Trophoblast cell (in vitro differentiated cells and primary cell): ENCODE measurements at regions not wholly inside any gene's neighbourhood (a gene's known extent, or its start where the extent isn't known, plus 50 kb on each side); places are given as distances from the start of the nearest gene placed in this dataset.
A peak's percentile ranks its signal among the peaks of the same experiment; 100 is the strongest.

Experiments
- DNase-seq, 2 donors: peaks; one replicate each; pipeline ENCODE4 v3.0.0-alpha.2; 2016
- H2AFZ ChIP-seq: 2 replicates; pipeline ENCODE4 v1.6.1; 2013; ENCODE audit warnings: low read length, moderate library complexity, mild to moderate bottlenecking; ENCODE audit not compliant: insufficient read depth, poor library complexity
- H2AK5ac ChIP-seq: 2 replicates; pipeline ENCODE4 v1.6.1; 2013; ENCODE audit warnings: mild to moderate bottlenecking, low read length
- H2BK120ac ChIP-seq: 2 replicates; pipeline ENCODE4 v1.6.1; 2013; ENCODE audit warnings: low read length, mild to moderate bottlenecking, moderate library complexity; ENCODE audit not compliant: insufficient read depth, poor library complexity
- H2BK12ac ChIP-seq: 2 replicates; pipeline ENCODE4 v1.6.1; 2013; ENCODE audit warnings: mild to moderate bottlenecking, low read length, moderate library complexity
- H2BK5ac ChIP-seq: 2 replicates; pipeline ENCODE4 v1.6.1; 2013; ENCODE audit warnings: low read length, low read depth, moderate library complexity, mild to moderate bottlenecking; ENCODE audit not compliant: poor library complexity
- H3K14ac ChIP-seq: 2 replicates; pipeline ENCODE4 v1.6.1; 2013; ENCODE audit warnings: mild to moderate bottlenecking, low read length
- H3K18ac ChIP-seq: 2 replicates; pipeline ENCODE4 v1.6.1; 2013; ENCODE audit warnings: mild to moderate bottlenecking, low read length
- H3K23ac ChIP-seq: 2 replicates; pipeline ENCODE4 v1.6.1; 2013; ENCODE audit warnings: low read length
- H3K27ac ChIP-seq: 2 replicates; pipeline ENCODE4 v1.5.1; 2013; ENCODE audit warnings: low read depth, mild to moderate bottlenecking, inconsistent platforms, low read length, moderate library complexity
- H3K27me3 ChIP-seq: 2 replicates; pipeline ENCODE4 v1.6.1; 2013; ENCODE audit warnings: inconsistent platforms, mild to moderate bottlenecking, low read length, moderate library complexity; ENCODE audit not compliant: insufficient read depth
- H3K36me3 ChIP-seq, 2 experiments: 1 replicate in 1 of 2; 2 replicates in 1 of 2; pipeline ENCODE4 v1.6.1; 2013; ENCODE audit warnings: low read length in 2 of 2, mild to moderate bottlenecking in 2 of 2, moderate library complexity in 1 of 2; ENCODE audit not compliant: insufficient read depth in 2 of 2, control insufficient read depth in 1 of 2
- H3K4ac ChIP-seq: 2 replicates; pipeline ENCODE4 v1.6.1; 2013; ENCODE audit warnings: low read depth, mild to moderate bottlenecking, low read length, moderate library complexity
- H3K4me1 ChIP-seq, 2 experiments: 1 replicate in 1 of 2; 2 replicates in 1 of 2; pipeline ENCODE4 v1.6.1; 2013; ENCODE audit warnings: low read length in 2 of 2, mild to moderate bottlenecking in 2 of 2, moderate library complexity in 1 of 2; ENCODE audit not compliant: insufficient read depth in 2 of 2, control insufficient read depth in 1 of 2
- H3K4me2 ChIP-seq: 2 replicates; pipeline ENCODE4 v1.6.1; 2013; ENCODE audit warnings: inconsistent platforms, mild to moderate bottlenecking, low read length, moderate library complexity
- H3K4me3 ChIP-seq: 2 replicates; pipeline ENCODE4 v1.5.1; 2013; ENCODE audit warnings: mild to moderate bottlenecking, low read depth, low read length, inconsistent platforms
- H3K79me1 ChIP-seq: one replicate; pipeline ENCODE4 v1.6.1; 2013; ENCODE audit warnings: low read length
- H3K79me2 ChIP-seq: 2 replicates; pipeline ENCODE4 v1.6.1; 2013; ENCODE audit warnings: low read length, mild to moderate bottlenecking; ENCODE audit not compliant: control insufficient read depth, insufficient read depth, poor library complexity
- H3K9ac ChIP-seq: 2 replicates; pipeline ENCODE4 v1.6.1; 2013; ENCODE audit warnings: mild to moderate bottlenecking, low read length
- H3K9me3 ChIP-seq: 2 replicates; pipeline ENCODE4 v1.6.1; 2013; ENCODE audit warnings: low read depth, mild to moderate bottlenecking, control low read depth, inconsistent platforms, low read length; ENCODE audit not compliant: insufficient read depth
- H4K12ac ChIP-seq: 2 replicates; pipeline ENCODE4 v1.6.1; 2013; ENCODE audit warnings: low read depth, mild to moderate bottlenecking, low read length, moderate library complexity
- H4K8ac ChIP-seq: 2 replicates; pipeline ENCODE4 v1.6.1; 2013; ENCODE audit warnings: low read depth, mild to moderate bottlenecking, low read length, moderate library complexity
- H4K91ac ChIP-seq: one replicate; pipeline ENCODE4 v1.6.1; 2013; ENCODE audit warnings: low read depth, mild to moderate bottlenecking, low read length, moderate library complexity
- WGBS: extraction: QIAGEN DNeasy Blood & Tissue Kit; methylation state at CpG from one replicate; pipeline ENCODE4 v1.1.7; 2013; ENCODE audit warnings: missing lambda C conversion rate; ENCODE audit not compliant: insufficient read length, insufficient coverage; ENCODE audit errors: extremely low coverage; 5-methylcytosine and 5-hydroxymethylcytosine counted together

GRCh38 chr5:89069591-89069990 is 186.6 kb upstream of the MEF2C start:
- H3K4ac ChIP-seq, result no peak overlapping the region
- no peak overlapping the region for H2BK120ac ChIP-seq
- H3K9me3 ChIP-seq, result no peaks in the 10 kb centered on the region
- H2BK12ac ChIP-seq, result no peak overlapping the region
- no CpG with 5 or more reads among the region's 2 CpGs for WGBS
- no peaks in the 10 kb centered on the region for H3K79me1 ChIP-seq
- H3K14ac ChIP-seq, result no peak overlapping the region
- no peak overlapping the region for H3K27ac ChIP-seq
- no peak overlapping the region for H3K9ac ChIP-seq
- H4K12ac ChIP-seq, result no peak overlapping the region
- H2BK5ac ChIP-seq, result no peak overlapping the region
- DNase-seq, result no peak
- H3K23ac ChIP-seq, result no peak overlapping the region
- H3K4me3 ChIP-seq, result no peak overlapping the region
- no peak overlapping the region for H4K8ac ChIP-seq
- H3K27me3 ChIP-seq, result no peaks in the 10 kb centered on the region
- H3K36me3 ChIP-seq, result no peaks in the 10 kb centered on the region
- no peak overlapping the region for H3K4me2 ChIP-seq
- no peak overlapping the region for H2AFZ ChIP-seq
- H3K4me1 ChIP-seq, result no peaks in the 10 kb centered on the region
- H4K91ac ChIP-seq, result no peak overlapping the region
- no peaks in the 10 kb centered on the region for H3K79me2 ChIP-seq
- H2AK5ac ChIP-seq, result no peak overlapping the region
- H3K18ac ChIP-seq, result no peak overlapping the region

GRCh38 chr5:89067362-89067761 is 184.4 kb upstream of the MEF2C start:
- no peaks in the 10 kb centered on the region for H3K27me3 ChIP-seq
- no peak overlapping the region for H2BK5ac ChIP-seq
- H3K23ac ChIP-seq, result no peak overlapping the region
- H2AFZ ChIP-seq, result no peak overlapping the region
- no peak overlapping the region for H3K27ac ChIP-seq
- H3K9me3 ChIP-seq, result no peaks in the 10 kb centered on the region
- no peak overlapping the region for H4K8ac ChIP-seq
- H3K9ac ChIP-seq, result no peak overlapping the region
- DNase-seq, result no peak
- no peak overlapping the region for H3K18ac ChIP-seq
- H3K4me1 ChIP-seq, result no peaks in the 10 kb centered on the region
- no peak overlapping the region for H2BK12ac ChIP-seq
- no peak overlapping the region for H3K4ac ChIP-seq
- no peak overlapping the region for H4K91ac ChIP-seq
- no peak overlapping the region for H2AK5ac ChIP-seq
- H3K36me3 ChIP-seq, result no peaks in the 10 kb centered on the region
- H3K79me1 ChIP-seq, result no peaks in the 10 kb centered on the region
- H3K79me2 ChIP-seq, result no peaks in the 10 kb centered on the region
- no peak overlapping the region for H3K14ac ChIP-seq
- H3K4me2 ChIP-seq, result no peak overlapping the region
- no peak overlapping the region for H2BK120ac ChIP-seq
- H4K12ac ChIP-seq, result no peak overlapping the region
- no peak overlapping the region for H3K4me3 ChIP-seq
- no CpG with 5 or more reads among the region's 3 CpGs for WGBS

- Histone ChIP-seq H2AK5ac (no peak overlapping the region), H3K4me1 (no peaks in the 10 kb centered on the region), H4K12ac (no peak overlapping the region), H3K23ac (no peak overlapping the region), H3K18ac (no peak overlapping the region), H3K27ac (no peak overlapping the region), H2BK12ac (no peak overlapping the region), H3K36me3 (no peaks in the 10 kb centered on the region), H3K27me3 (no peaks in the 10 kb centered on the region), H3K79me2 (no peaks in the 10 kb centered on the region), H3K9ac (no peak overlapping the region), H2BK120ac (no peak overlapping the region), H3K4me2 (no peak overlapping the region), H3K79me1 (no peaks in the 10 kb centered on the region), H3K14ac (no peak overlapping the region), H4K8ac (no peak overlapping the region), H4K91ac (no peak overlapping the region), H3K4me3 (no peak overlapping the region), H3K4ac (no peak overlapping the region), H2AFZ (no peak overlapping the region), H2BK5ac (no peak overlapping the region), H3K9me3 (no peaks in the 10 kb centered on the region)
- no CpG with 5 or more reads among the region's 3 CpGs for WGBS
- peak; percentile 5 to 18 for DNase-seq
These were observed 182.9 kb upstream of the MEF2C start for GRCh38 chr5:89065919-89066318.

GRCh38 chr5:89064736-89065135 is 181.8 kb upstream of the MEF2C start:
- H3K27me3 ChIP-seq, result no peaks in the 10 kb centered on the region
- H3K4me2 ChIP-seq, result no peak overlapping the region
- no peaks in the 10 kb centered on the region for H3K79me1 ChIP-seq
- H3K36me3 ChIP-seq, result no peaks in the 10 kb centered on the region
- H3K9ac ChIP-seq, result no peak overlapping the region
- H2BK5ac ChIP-seq, result no peak overlapping the region
- H2AFZ ChIP-seq, result no peak overlapping the region
- no peak overlapping the region for H4K91ac ChIP-seq
- H3K18ac ChIP-seq, result no peak overlapping the region
- no peaks in the 10 kb centered on the region for H3K9me3 ChIP-seq
- H3K4ac ChIP-seq, result no peak overlapping the region
- no peaks in the 10 kb centered on the region for H3K4me1 ChIP-seq
- H3K79me2 ChIP-seq, result no peaks in the 10 kb centered on the region
- H2BK120ac ChIP-seq, result no peak overlapping the region
- no peak for DNase-seq
- no peak overlapping the region for H2BK12ac ChIP-seq
- no peak overlapping the region for H4K12ac ChIP-seq
- no peak overlapping the region for H2AK5ac ChIP-seq
- no peak overlapping the region for H4K8ac ChIP-seq
- H3K14ac ChIP-seq, result no peak overlapping the region
- no CpG with 5 or more reads among the region's 4 CpGs for WGBS
- H3K27ac ChIP-seq, result no peak overlapping the region
- no peak overlapping the region for H3K4me3 ChIP-seq
- H3K23ac ChIP-seq, result no peak overlapping the region
